Activated CD4-positive, alpha-beta T cell treated with anti-CD3 and anti-CD28 coated beads, Interleukin-2, amount 10 ng/mL, durations not matched to agents 7 days and 5 days (primary cell): ENCODE measurements at regions not wholly inside any gene's neighbourhood (a gene's known extent, or its start where the extent isn't known, plus 50 kb on each side); places are given as distances from the start of the nearest gene placed in this dataset.
"Not testable (repeated sequence)": the region's sequence is repeated elsewhere in the genome, so short reads cannot be mapped to it uniquely, and the experiment has no call there.

Experiments
- CTCF ChIA-PET: fragments of 350-600 bp; sonication (Branson Sonifier 250); formaldehyde crosslinking; loops from one replicate; lab custom pipeline; 2021; ENCODE audit warnings: antibody characterized with exemption; lab: Charles Lee
- POLR2A ChIA-PET: fragments of 350-600 bp; sonication (Branson Sonifier 250); formaldehyde crosslinking; loops from one replicate; lab custom pipeline; 2021; ENCODE audit warnings: antibody characterized with exemption; lab: Charles Lee
- DNase-seq: peaks from one replicate; pipeline ENCODE4 v3.0.0-alpha.2; 2020
- H3K27ac Mint-ChIP-seq: one replicate; pipeline ENCODE4 v1.8.0; 2021; ENCODE audit warnings: mild to moderate bottlenecking, moderate library complexity, mixed read lengths
- H3K27me3 Mint-ChIP-seq: one replicate; pipeline ENCODE4 v1.8.0; 2021; ENCODE audit warnings: mixed read lengths
- H3K36me3 Mint-ChIP-seq: one replicate; pipeline ENCODE4 v1.8.0; 2021; ENCODE audit warnings: low read depth, mixed read lengths
- H3K4me1 Mint-ChIP-seq: one replicate; pipeline ENCODE4 v1.8.0; 2021; ENCODE audit warnings: mixed read lengths
- H3K4me3 Mint-ChIP-seq: one replicate; pipeline ENCODE4 v1.8.0; 2021; ENCODE audit warnings: mild to moderate bottlenecking, moderate library complexity, mixed read lengths
- H3K9me3 Mint-ChIP-seq: one replicate; pipeline ENCODE4 v1.8.0; 2021; ENCODE audit warnings: mixed read lengths

GRCh38 chr2:216750750-216751149 lies 55.4 kb upstream of the IGFBP5 start:
- CTCF ChIA-PET: interaction anchor here (0.7 kb wide), 1 partner anchor 265 kb away, joined by 3 read pairs; no protein-coding TSS in a partner anchor
- H3K27me3 Mint-ChIP-seq: peaks cover 41% of the 10 kb centered on the region
- DNase-seq, H3K4me1 Mint-ChIP-seq, H3K36me3 Mint-ChIP-seq, H3K9me3 Mint-ChIP-seq, H3K27ac Mint-ChIP-seq, POLR2A ChIA-PET, H3K4me3 Mint-ChIP-seq: not testable (repeated sequence)

DNA sequence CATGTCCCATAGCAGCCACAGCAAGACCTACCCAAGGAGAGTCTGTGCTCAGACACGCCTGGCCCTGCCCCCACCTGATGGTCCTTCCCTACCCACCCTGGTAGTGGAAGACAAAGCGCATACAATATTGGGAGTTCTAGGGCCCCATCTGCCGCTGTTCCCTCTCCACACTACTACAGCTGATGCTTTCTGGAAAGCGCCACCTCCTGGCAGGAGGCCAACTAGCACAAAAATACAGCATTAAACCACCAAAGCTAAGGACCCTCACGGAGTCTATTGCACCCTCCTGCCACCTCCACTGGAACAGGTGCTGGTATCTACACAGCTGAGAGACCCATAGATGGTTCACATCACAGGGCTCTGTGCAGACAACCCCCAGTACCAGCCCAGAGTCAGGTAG lies 50.9 kb upstream of the IGFBP5 start:
- peaks cover 39% of the 10 kb centered on the region for H3K27me3 Mint-ChIP-seq
- DNase-seq, POLR2A ChIA-PET, H3K4me3 Mint-ChIP-seq, CTCF ChIA-PET, H3K27ac Mint-ChIP-seq, H3K4me1 Mint-ChIP-seq, H3K9me3 Mint-ChIP-seq, H3K36me3 Mint-ChIP-seq: not testable (repeated sequence)

GRCh38 chr2:216745453-216745852 lies 50.1 kb upstream of the IGFBP5 start:
- H3K4me3 Mint-ChIP-seq: no peak overlapping the region
- H3K36me3 Mint-ChIP-seq: no peaks in the 10 kb centered on the region
- no peak for DNase-seq
- CTCF ChIA-PET: no interaction called here
- H3K4me1 Mint-ChIP-seq: no peaks in the 10 kb centered on the region
- H3K27ac Mint-ChIP-seq: no peak overlapping the region
- peaks cover 32% of the 10 kb centered on the region for H3K27me3 Mint-ChIP-seq
- POLR2A ChIA-PET: no interaction called here
- no peaks in the 10 kb centered on the region for H3K9me3 Mint-ChIP-seq
